H1 (cell line): ENCODE measurements at regions not wholly inside any gene's neighbourhood (a gene's known extent, or its start where the extent isn't known, plus 50 kb on each side); places are given as distances from the start of the nearest gene placed in this dataset.
"Not testable (repeated sequence)": the region's sequence is repeated elsewhere in the genome, so short reads cannot be mapped to it uniquely, and the experiment has no call there.

Source experiments
- CTCF ChIA-PET: fragments of 300-600 bp; sonication (Branson Sonifier 250); formaldehyde crosslinking; loops from one replicate; lab custom pipeline; 2021; ENCODE audit not compliant: partially characterized antibody; lab: Charles Lee
- POLR2A ChIA-PET: fragments of 300-600 bp; sonication (Branson Sonifier 250); formaldehyde crosslinking; loops from one replicate; lab custom pipeline; 2021; ENCODE audit warnings: inconsistent platforms; ENCODE audit not compliant: partially characterized antibody; lab: Charles Lee
- DNase-seq, 2 experiments: peaks; one replicate each; pipeline versions ENCODE4 v3.0.0 to v3.0.0-alpha.2; 2010 to 2022; ENCODE audit warnings: low spot score in 2 of 2, low read depth in 1 of 2, mixed read lengths in 1 of 2
- FAIRE-seq: peaks from 2 replicates; lab custom pipeline; 2011; peaks lifted over from hg19 to GRCh38; lab: Jason Lieb, UNC
- H2AFZ ChIP-seq: 2 replicates; pipeline ENCODE4 v1.8.1; 2012; ENCODE audit warnings: low read length, inconsistent platforms
- H2AK5ac ChIP-seq: 2 replicates; pipeline ENCODE4 v1.6.1; 2013; ENCODE audit warnings: low read depth, low read length
- H2BK120ac ChIP-seq: replicated peaks from 2 replicates; pipeline ENCODE3; 2013; ENCODE audit warnings: low read depth, low read length, inconsistent platforms
- H2BK12ac ChIP-seq: 2 replicates; pipeline ENCODE4 v1.6.1; 2013; ENCODE audit warnings: low read depth, low read length
- H2BK15ac ChIP-seq: 2 replicates; pipeline ENCODE4 v1.6.1; 2013; ENCODE audit warnings: low read length
- H2BK20ac ChIP-seq: 2 replicates; pipeline ENCODE4 v1.6.1; 2013; ENCODE audit warnings: low read length
- H2BK5ac ChIP-seq: 2 replicates; pipeline ENCODE4 v1.6.1; 2013; ENCODE audit warnings: low read depth, low read length
- H3K14ac ChIP-seq: 2 replicates; pipeline ENCODE4 v1.6.1; 2013; ENCODE audit warnings: inconsistent platforms; ENCODE audit not compliant: insufficient read length
- H3K18ac ChIP-seq: 2 replicates; pipeline ENCODE4 v1.6.1; 2013; ENCODE audit warnings: low read length; ENCODE audit errors: extremely low read depth
- H3K23ac ChIP-seq: 2 replicates; pipeline ENCODE4 v1.6.1; 2013; ENCODE audit warnings: inconsistent platforms; ENCODE audit not compliant: insufficient read length
- H3K23me2 ChIP-seq: 2 replicates; pipeline ENCODE4 v1.6.1; 2013; ENCODE audit warnings: low read depth, low read length
- H3K27ac ChIP-seq: 2 replicates; pipeline ENCODE4 v1.6.1; 2011; ENCODE audit warnings: low read depth, low read length, inconsistent platforms
- H3K27me3 ChIP-seq, 4 experiments: replicated peaks in 1 of 4; 1 replicate in 1 of 4; 2 replicates in 3 of 4; pipeline versions ENCODE4 v1.6.1 to v1.8.1; 2011 to 2013; ENCODE audit warnings: low read length in 3 of 4, mild to moderate bottlenecking in 3 of 4, inconsistent platforms in 2 of 4, mixed read lengths in 2 of 4, moderate library complexity in 1 of 4; ENCODE audit not compliant: control insufficient read depth in 3 of 4, insufficient read depth in 3 of 4; ENCODE audit errors: extremely low read depth in 1 of 4
- H3K36me3 ChIP-seq, 4 experiments: 2 replicates each; pipeline versions ENCODE4 v1.6.1 to v1.8.1; 2011 to 2013; ENCODE audit warnings: mild to moderate bottlenecking in 4 of 4, low read length in 3 of 4, moderate library complexity in 2 of 4, control low read depth in 1 of 4, inconsistent platforms in 1 of 4; ENCODE audit not compliant: insufficient read depth in 4 of 4, control insufficient read depth in 2 of 4
- H3K4ac ChIP-seq: replicated peaks from 2 replicates; pipeline ENCODE3; 2013; ENCODE audit warnings: low read length, low read depth, mixed read lengths, inconsistent platforms; ENCODE audit not compliant: insufficient read length
- H3K4me1 ChIP-seq, 4 experiments: replicated peaks in 1 of 4; 1 replicate in 1 of 4; 2 replicates in 3 of 4; pipeline versions ENCODE4 v1.6.1 to v1.8.1; 2011 to 2013; ENCODE audit warnings: low read length in 3 of 4, inconsistent platforms in 2 of 4, mixed read lengths in 1 of 4; ENCODE audit not compliant: insufficient read depth in 4 of 4, control insufficient read depth in 3 of 4
- H3K4me2 ChIP-seq, 2 experiments: 2 replicates each; pipeline versions ENCODE4 v1.6.1 to v1.8.1; 2011 to 2013; ENCODE audit warnings: low read depth in 2 of 2, low read length in 2 of 2, control low read depth in 1 of 2, inconsistent platforms in 1 of 2, mild to moderate bottlenecking in 1 of 2; ENCODE audit not compliant: insufficient read depth in 1 of 2
- H3K4me3 ChIP-seq, 4 experiments: fragments of 200-600, 300-600 bp in 1 of 4; sonication (generic), shearing (Covaris generic), sonication (Bioruptor Twin) in 1 of 4; 2 replicates each; pipeline versions ENCODE4 v1.5.1 to v1.8.1; 2011 to 2016; ENCODE audit warnings: low read length in 4 of 4, low read depth in 3 of 4, control low read depth in 2 of 4, inconsistent platforms in 2 of 4, mild to moderate bottlenecking in 2 of 4, mixed read lengths in 1 of 4, moderate library complexity in 1 of 4; ENCODE audit not compliant: insufficient read depth in 2 of 4; ENCODE audit errors: extremely low read depth in 1 of 4
- H3K56ac ChIP-seq: replicated peaks from 2 replicates; pipeline ENCODE3; 2013; ENCODE audit warnings: low read depth, mild to moderate bottlenecking, mixed read lengths, low read length, inconsistent platforms; ENCODE audit not compliant: insufficient read length
- H3K79me1 ChIP-seq: 2 replicates; pipeline ENCODE4 v1.6.1; 2013; ENCODE audit warnings: low read depth, low read length, control low read depth
- H3K79me2 ChIP-seq, 2 experiments: 2 replicates each; pipeline versions ENCODE4 v1.6.1 to v1.8.1; 2012 to 2013; ENCODE audit warnings: low read length in 2 of 2, mild to moderate bottlenecking in 2 of 2, inconsistent platforms in 1 of 2; ENCODE audit not compliant: insufficient read depth in 2 of 2, control insufficient read depth in 1 of 2
- H3K9ac ChIP-seq, 4 experiments: replicated peaks in 1 of 4; 1 replicate in 1 of 4; 2 replicates in 3 of 4; pipeline versions ENCODE4 v1.6.1 to v1.8.1; 2011 to 2013; ENCODE audit warnings: low read depth in 3 of 4, low read length in 3 of 4, control low read depth in 2 of 4, mild to moderate bottlenecking in 2 of 4, moderate library complexity in 2 of 4, inconsistent platforms in 1 of 4; ENCODE audit errors: extremely low read depth in 1 of 4
- H3K9me3 ChIP-seq, 2 experiments: 2 replicates each; pipeline versions ENCODE4 v1.6.1 to v1.8.1; 2012 to 2013; ENCODE audit warnings: mild to moderate bottlenecking in 2 of 2, moderate library complexity in 2 of 2, control low read depth in 1 of 2, inconsistent platforms in 1 of 2, low read depth in 1 of 2, low read length in 1 of 2, mixed read lengths in 1 of 2; ENCODE audit not compliant: insufficient read depth in 2 of 2
- H4K20me1 ChIP-seq, 2 experiments: replicated peaks in 1 of 2; 2 replicates each; pipeline versions ENCODE3 to v1.8.1; 2011 to 2013; ENCODE audit warnings: inconsistent platforms in 2 of 2, low read length in 2 of 2, mild to moderate bottlenecking in 1 of 2; ENCODE audit not compliant: insufficient read depth in 2 of 2, control insufficient read depth in 1 of 2
- H4K5ac ChIP-seq: 2 replicates; pipeline ENCODE4 v1.6.1; 2013; ENCODE audit warnings: low read length, low read depth, mixed read lengths, inconsistent platforms; ENCODE audit not compliant: insufficient read length
- H4K8ac ChIP-seq: 2 replicates; pipeline ENCODE4 v1.8.0; 2013; ENCODE audit warnings: mild to moderate bottlenecking, moderate library complexity, low read length, inconsistent platforms; ENCODE audit not compliant: insufficient read depth; ENCODE audit errors: extremely low read depth
- H4K91ac ChIP-seq: replicated peaks from 2 replicates; pipeline ENCODE3; 2013; ENCODE audit warnings: low read length, mixed read lengths, inconsistent platforms; ENCODE audit not compliant: insufficient read length
- WGBS, 2 experiments: shearing (Covaris generic) in 1 of 2; methylation state at CpG; one replicate each; pipeline versions ENCODE4 v1.1.6 to v1.1.7; 2013 to 2015; ENCODE audit warnings: low lambda C conversion rate in 2 of 2, mixed read lengths in 2 of 2, inconsistent platforms in 1 of 2, low coverage in 1 of 2, missing lambda C conversion rate in 1 of 2; ENCODE audit not compliant: insufficient replicate concordance in 2 of 2, insufficient coverage in 1 of 2, insufficient read length in 1 of 2; ENCODE audit errors: extremely low coverage in 1 of 2, missing lambda C conversion rate in 1 of 2; 5-methylcytosine and 5-hydroxymethylcytosine counted together

- H3K4ac ChIP-seq, H3K4me1 ChIP-seq, POLR2A ChIA-PET, H3K4me3 ChIP-seq, H2AK5ac ChIP-seq, H3K27me3 ChIP-seq, H3K27ac ChIP-seq, H2BK15ac ChIP-seq, CTCF ChIA-PET, FAIRE-seq, H3K14ac ChIP-seq, H4K8ac ChIP-seq, H2AFZ ChIP-seq, H4K91ac ChIP-seq, H3K9ac ChIP-seq, H4K5ac ChIP-seq, H3K79me2 ChIP-seq, H4K20me1 ChIP-seq, H3K23ac ChIP-seq, H3K36me3 ChIP-seq, H2BK12ac ChIP-seq, H3K23me2 ChIP-seq, H3K4me2 ChIP-seq, H2BK20ac ChIP-seq, H3K79me1 ChIP-seq, H3K56ac ChIP-seq, H2BK5ac ChIP-seq, H3K18ac ChIP-seq, H2BK120ac ChIP-seq: not testable (repeated sequence)
- 54% methylated on average over 2 of the region's 12 CpGs; no CpG with 5 or more reads in 1 of the 2 experiments for WGBS, 2 experiments
- peaks cover 0 to 17% of the 10 kb centered on the region in 2 experiments; a peak in 2 of 4 replicates for H3K9me3 ChIP-seq
- DNase-seq, result peak in 1 of 2 experiments; percentile 42
Measured at GRCh38 chr16:90166679-90167556, 89.8 kb upstream of the PRDM7 start.

GRCh38 chr16:90151027-90151426 lies 73.9 kb upstream of the PRDM7 start:
- H3K14ac ChIP-seq, H4K91ac ChIP-seq, H2BK20ac ChIP-seq, H3K4me3 ChIP-seq, H3K79me1 ChIP-seq, H3K4ac ChIP-seq, H4K8ac ChIP-seq, FAIRE-seq, H3K56ac ChIP-seq, H3K9ac ChIP-seq, POLR2A ChIA-PET, H3K9me3 ChIP-seq, H3K23me2 ChIP-seq, H2BK15ac ChIP-seq, H4K5ac ChIP-seq, H2AK5ac ChIP-seq, H3K4me2 ChIP-seq, H4K20me1 ChIP-seq, H3K79me2 ChIP-seq, H2AFZ ChIP-seq, H2BK120ac ChIP-seq, H2BK5ac ChIP-seq, H3K27ac ChIP-seq, H3K18ac ChIP-seq, DNase-seq, CTCF ChIA-PET, H3K4me1 ChIP-seq, H3K36me3 ChIP-seq, H3K23ac ChIP-seq, H3K27me3 ChIP-seq, H2BK12ac ChIP-seq: not testable (repeated sequence)
- WGBS, 2 experiments, result no CpG with 5 or more reads among the region's 4 CpGs
